Esophagus squamous epithelium (tissue), 5 donors: ENCODE measurements at regions not wholly inside any gene's neighbourhood (a gene's known extent, or its start where the extent isn't known, plus 50 kb on each side); places are given as distances from the start of the nearest gene placed in this dataset.

ENCODE experiments used
- DNase-seq: peaks from one replicate; lab custom pipeline; 2025; lab: John Stamatoyannopoulos, UW
- H3K27ac ChIP-seq, 4 donors: fragments of 200-600 bp; sonication (generic); one replicate each; pipeline ENCODE4 v1.5.1; 2016 to 2019; ENCODE audit warnings: mild to moderate bottlenecking in 1 of 4
- H3K27me3 ChIP-seq, 4 donors: fragments of 200-600 bp; sonication (generic); 1 replicate in 3 of 4; 2 replicates in 1 of 4; pipeline versions ENCODE4 v1.5.1 to v1.6.0; 2017 to 2021; ENCODE audit warnings: antibody characterized with exemption in 1 of 4
- H3K36me3 ChIP-seq, 3 donors: fragments of 200-600 bp; sonication (generic); one replicate each; pipeline ENCODE4 v1.5.1; 2016 to 2019
- H3K4me1 ChIP-seq, 3 donors: fragments of 200-600 bp; sonication (generic); one replicate each; pipeline ENCODE4 v1.5.1; 2017 to 2019
- H3K4me3 ChIP-seq, 4 donors: fragments of 200-600 bp; sonication (generic); 1 replicate in 3 of 4; 2 replicates in 1 of 4; pipeline ENCODE4 v1.5.1; 2016 to 2019; ENCODE audit warnings: mild to moderate bottlenecking in 2 of 4, moderate library complexity in 1 of 4
- H3K9me3 ChIP-seq, 3 donors: fragments of 200-600 bp; sonication (generic); one replicate each; pipeline ENCODE4 v1.5.1; 2016 to 2019
- CTCF ChIP-seq, 6 experiments: fragments of 450-650 bp in 4 of 6; fragments of 200-600 bp in 2 of 6; sonication (generic) in 2 of 6; IDR thresholded peaks; one replicate each; pipeline ENCODE4 v1.5.1; 2016 to 2019; ENCODE audit warnings: antibody characterized with exemption in 6 of 6, mild to moderate bottlenecking in 4 of 6, moderate library complexity in 4 of 6
- POLR2A ChIP-seq, 4 donors: fragments of 450-650 bp; IDR thresholded peaks; one replicate each; pipeline ENCODE4 v1.6.1; 2017; ENCODE audit warnings: antibody characterized with exemption in 4 of 4, mild to moderate bottlenecking in 4 of 4, moderate library complexity in 3 of 4
- WGBS, 2 donors: methylation state at CpG; one replicate each; pipeline ENCODE4 v1.1.5; 2018; 5-methylcytosine and 5-hydroxymethylcytosine counted together
- intact Hi-C: fragments of 100-400 bp; cut with DNase I; formaldehyde crosslinking; loops from one replicate; pipeline ENCODE4 v1.15.0; 2022
- donor health status: DM: yes; HTN: yes; CAD: no.

GRCh38 chr16:51418258-51418657, 267.2 kb upstream of the SALL1 start:
- Histone ChIP-seq H3K4me1 (no peaks in the 10 kb centered on the region), H3K27me3 (no peaks in the 10 kb centered on the region), H3K36me3 (no peaks in the 10 kb centered on the region), H3K9me3 (no peaks in the 10 kb centered on the region), H3K4me3 (no peak overlapping the region), H3K27ac (no peak overlapping the region)
- TF ChIP-seq POLR2A (IDR thresholded peaks at IDR 0.05) (no peak), CTCF (IDR thresholded peaks at IDR 0.05) (no peak)
- WGBS, 2 donors = 75 to 76% methylated on average over 6 of the region's 6 CpGs
- no peak for DNase-seq
- intact Hi-C loops = no loop called here

GRCh38 chr16:51416926-51417325, 265.9 kb upstream of the SALL1 start:
- 44 to 55% methylated on average over 2 to 6 of the region's 6 CpGs for WGBS, 2 donors
- intact Hi-C loops = no loop called here
- no peak for TF ChIP-seq CTCF (IDR thresholded peaks at IDR 0.05)
- no peak for TF ChIP-seq POLR2A (IDR thresholded peaks at IDR 0.05)

GRCh38 chr16:51410125-51410524, 259.1 kb upstream of the SALL1 start:
- Histone ChIP-seq H3K4me1 (no peaks in the 10 kb centered on the region), H3K27me3 (no peaks in the 10 kb centered on the region), H3K36me3 (no peaks in the 10 kb centered on the region), H3K9me3 (no peaks in the 10 kb centered on the region), H3K4me3 (no peak overlapping the region), H3K27ac (no peak overlapping the region)
- TF ChIP-seq CTCF (IDR thresholded peaks at IDR 0.05) (no peak), POLR2A (IDR thresholded peaks at IDR 0.05) (no peak)
- intact Hi-C loops = no loop called here
- DNase-seq = no peak
- 75 to 77% methylated on average over 2 of the region's 2 CpGs for WGBS, 2 donors

More at GRCh38 chr16:51416926-51417325, 265.9 kb upstream of the SALL1 start:
- DNase-seq = no peak
- no peak overlapping the region for H3K4me3 ChIP-seq
- H3K27me3 ChIP-seq = no peaks in the 10 kb centered on the region
- no peak overlapping the region for H3K27ac ChIP-seq
- H3K9me3 ChIP-seq = no peaks in the 10 kb centered on the region
- no peaks in the 10 kb centered on the region for H3K36me3 ChIP-seq
- H3K4me1 ChIP-seq = no peaks in the 10 kb centered on the region

- DNase-seq = no peak
- 66 to 85% methylated on average over 5 of the region's 5 CpGs for WGBS, 2 donors
- no peaks in the 10 kb centered on the region for H3K4me1 ChIP-seq
- no peak overlapping the region for H3K4me3 ChIP-seq
- intact Hi-C loops = no loop called here
- no peaks in the 10 kb centered on the region for H3K9me3 ChIP-seq
- no peaks in the 10 kb centered on the region for H3K27me3 ChIP-seq
- no peaks in the 10 kb centered on the region for H3K36me3 ChIP-seq
- no peak for TF ChIP-seq POLR2A (IDR thresholded peaks at IDR 0.05)
- TF ChIP-seq CTCF (IDR thresholded peaks at IDR 0.05) = no peak
- H3K27ac ChIP-seq = no peak overlapping the region
Observed at GRCh38 chr16:51409001-51409675, 258.1 kb upstream of the SALL1 start.

GRCh38 chr16:51408357-51408756, 257.3 kb upstream of the SALL1 start:
- no peak overlapping the region for H3K4me3 ChIP-seq
- no peaks in the 10 kb centered on the region for H3K4me1 ChIP-seq
- intact Hi-C loops = no loop called here
- TF ChIP-seq CTCF (IDR thresholded peaks at IDR 0.05) (no peak), POLR2A (IDR thresholded peaks at IDR 0.05) (no peak)
- 19 to 29% methylated on average over 3 to 4 of the region's 4 CpGs for WGBS, 2 donors
- DNase-seq = no peak
- no peaks in the 10 kb centered on the region for H3K27me3 ChIP-seq
- no peaks in the 10 kb centered on the region for H3K36me3 ChIP-seq
- no peak overlapping the region for H3K27ac ChIP-seq
- no peaks in the 10 kb centered on the region for H3K9me3 ChIP-seq
